ENCODE measurements at regions not wholly inside any gene's neighbourhood (a gene's known extent, or its start where the extent isn't known, plus 50 kb on each side); places are given as distances from the start of the nearest gene placed in this dataset.

- H3K27ac ChIP-seq = no peak overlapping the region
- WGBS, 5 donors = 90 to 96% (median 92%) methylated on average over 3 of the region's 3 CpGs
- DNase-seq = no peak
- H3K36me3 ChIP-seq = no peaks in the 10 kb centered on the region
- no peaks in the 10 kb centered on the region for H3K4me1 ChIP-seq
- intact Hi-C loops (cut with DNase I; ENCODE audit: low total_unique reads) = no loop called here
- H3K4me3 ChIP-seq = no peak overlapping the region
- H3K9me3 ChIP-seq = peaks cover 0 to 13% (median 0%) of the 10 kb centered on the region in 8 donors
- H3K27me3 ChIP-seq (replicated peaks in 1 of 7) = peaks cover 0 to 23% (median 0%) of the 10 kb centered on the region in 7 donors
- TF ChIP-seq, protein P1, sequence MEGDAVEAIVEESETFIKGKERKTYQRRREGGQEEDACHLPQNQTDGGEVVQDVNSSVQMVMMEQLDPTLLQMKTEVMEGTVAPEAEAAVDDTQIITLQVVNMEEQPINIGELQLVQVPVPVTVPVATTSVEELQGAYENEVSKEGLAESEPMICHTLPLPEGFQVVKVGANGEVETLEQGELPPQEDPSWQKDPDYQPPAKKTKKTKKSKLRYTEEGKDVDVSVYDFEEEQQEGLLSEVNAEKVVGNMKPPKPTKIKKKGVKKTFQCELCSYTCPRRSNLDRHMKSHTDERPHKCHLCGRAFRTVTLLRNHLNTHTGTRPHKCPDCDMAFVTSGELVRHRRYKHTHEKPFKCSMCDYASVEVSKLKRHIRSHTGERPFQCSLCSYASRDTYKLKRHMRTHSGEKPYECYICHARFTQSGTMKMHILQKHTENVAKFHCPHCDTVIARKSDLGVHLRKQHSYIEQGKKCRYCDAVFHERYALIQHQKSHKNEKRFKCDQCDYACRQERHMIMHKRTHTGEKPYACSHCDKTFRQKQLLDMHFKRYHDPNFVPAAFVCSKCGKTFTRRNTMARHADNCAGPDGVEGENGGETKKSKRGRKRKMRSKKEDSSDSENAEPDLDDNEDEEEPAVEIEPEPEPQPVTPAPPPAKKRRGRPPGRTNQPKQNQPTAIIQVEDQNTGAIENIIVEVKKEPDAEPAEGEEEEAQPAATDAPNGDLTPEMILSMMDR (IDR thresholded peaks at IDR 0.05 in 8 of 11, conservative IDR thresholded peaks at IDR 0.05 in 3 of 11) = no peak
- TF ChIP-seq POLR2A (IDR thresholded peaks at IDR 0.05) (no peak), POLR2AphosphoS5 (IDR thresholded peaks at IDR 0.05) (no peak)
Observed at GRCh38 chr10:120266022-120266421, 191.0 kb upstream of the PLPP4 start.

DNA sequence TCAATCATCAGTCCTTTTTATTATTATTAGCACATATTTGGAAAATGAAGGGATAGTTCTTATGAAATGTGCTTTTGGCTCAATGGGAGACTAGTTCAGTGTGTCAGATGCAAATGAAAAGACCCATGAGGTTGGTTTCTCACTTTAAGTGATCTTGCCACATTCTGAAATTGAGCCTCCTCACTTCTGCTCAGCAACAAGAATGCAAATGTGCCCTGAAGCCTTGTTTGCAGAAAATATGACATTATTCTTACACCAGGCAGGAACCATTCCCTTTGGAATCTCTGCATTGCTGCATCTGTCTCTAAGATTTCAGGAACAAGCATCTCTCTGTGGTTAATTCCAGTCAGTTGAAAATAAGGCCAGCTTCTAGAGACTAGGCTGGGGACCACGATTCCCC is 186.1 kb upstream of the PLPP4 start:
- TF ChIP-seq, protein P1 (IDR thresholded peaks at IDR 0.05 in 8 of 11, conservative IDR thresholded peaks at IDR 0.05 in 3 of 11) = no peak
- TF ChIP-seq POLR2A (IDR thresholded peaks at IDR 0.05) = no peak
- TF ChIP-seq POLR2AphosphoS5 (IDR thresholded peaks at IDR 0.05) = no peak
- no peaks in the 10 kb centered on the region for H3K36me3 ChIP-seq
- no peaks in the 10 kb centered on the region for H3K27me3 ChIP-seq (replicated peaks in 1 of 7)
- H3K9me3 ChIP-seq = peaks cover 0 to 13% (median 0%) of the 10 kb centered on the region in 8 donors
- no peak for DNase-seq
- intact Hi-C loops (cut with DNase I; ENCODE audit: low total_unique reads) = no loop called here
- no peak overlapping the region for H3K27ac ChIP-seq
- H3K4me3 ChIP-seq = no peak overlapping the region
- WGBS, 5 donors = 36 to 67% (median 50%) methylated on average over 1 of the region's 1 CpG
- H3K4me1 ChIP-seq = no peaks in the 10 kb centered on the region

DNA sequence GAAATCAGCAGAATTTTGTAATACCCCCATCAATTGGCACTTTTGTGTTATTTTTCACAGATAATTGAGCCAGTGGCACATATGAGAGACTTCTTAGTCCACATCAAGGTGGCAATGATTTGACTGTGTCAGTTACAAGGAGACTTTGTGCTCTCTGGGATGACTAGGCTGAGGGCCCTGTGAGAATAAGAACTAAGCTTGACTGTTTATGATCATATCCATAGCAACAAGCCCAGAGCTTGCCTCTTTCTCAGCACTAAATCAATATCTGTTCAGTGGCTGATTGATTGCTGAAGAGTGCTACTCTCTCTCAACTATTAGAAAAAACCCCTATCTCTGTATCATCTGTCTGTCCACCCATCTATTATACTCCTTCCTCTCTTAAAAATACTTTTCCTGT is 185.3 kb upstream of the PLPP4 start:
- H3K27ac ChIP-seq = no peak overlapping the region
- H3K4me1 ChIP-seq = no peaks in the 10 kb centered on the region
- H3K4me3 ChIP-seq = no peak overlapping the region
- H3K9me3 ChIP-seq = peaks cover 0 to 13% (median 0%) of the 10 kb centered on the region in 8 donors
- H3K27me3 ChIP-seq (replicated peaks in 1 of 7) = no peaks in the 10 kb centered on the region
- intact Hi-C loops (cut with DNase I; ENCODE audit: low total_unique reads) = no loop called here
- no peak for DNase-seq
- TF ChIP-seq POLR2AphosphoS5 (IDR thresholded peaks at IDR 0.05) (no peak), POLR2A (IDR thresholded peaks at IDR 0.05) (no peak)
- TF ChIP-seq, protein P1 (IDR thresholded peaks at IDR 0.05 in 8 of 11, conservative IDR thresholded peaks at IDR 0.05 in 3 of 11) = no peak
- no peaks in the 10 kb centered on the region for H3K36me3 ChIP-seq

GRCh38 chr10:120272350-120272749 is 184.7 kb upstream of the PLPP4 start:
- intact Hi-C loops (cut with DNase I; ENCODE audit: low total_unique reads) = no loop called here
- DNase-seq = no peak
- Histone ChIP-seq H3K27ac (no peak overlapping the region), H3K36me3 (no peaks in the 10 kb centered on the region), H3K27me3 (replicated peaks in 1 of 7) (no peaks in the 10 kb centered on the region), H3K4me3 (no peak overlapping the region), H3K9me3 (peaks cover 0 to 13% (median 0%) of the 10 kb centered on the region in 8 donors), H3K4me1 (no peaks in the 10 kb centered on the region)
- TF ChIP-seq, protein P1 (IDR thresholded peaks at IDR 0.05 in 8 of 11, conservative IDR thresholded peaks at IDR 0.05 in 3 of 11) = no peak
- TF ChIP-seq POLR2AphosphoS5 (IDR thresholded peaks at IDR 0.05) = no peak
- no peak for TF ChIP-seq POLR2A (IDR thresholded peaks at IDR 0.05)
- WGBS, 5 donors = 90 to 100% (median 94%) methylated on average over 2 of the region's 2 CpGs
